Activated CD4-positive, alpha-beta T cell treated with anti-CD3 and anti-CD28 coated beads for 36 hours (primary cell): ENCODE measurements at regions not wholly inside any gene's neighbourhood (a gene's known extent, or its start where the extent isn't known, plus 50 kb on each side); places are given as distances from the start of the nearest gene placed in this dataset.
A peak's percentile ranks its signal among the peaks of the same experiment; 100 is the strongest.

ENCODE experiments used
- ATAC-seq: fragments of 200-7000 bp; cut with Tn5 transposase; one replicate; pipeline ENCODE4 v1.10.0; 2021; ENCODE audit warnings: mild to moderate bottlenecking, moderate library complexity
- CTCF ChIA-PET: fragments of 350-600 bp; sonication (Branson Sonifier 250); formaldehyde crosslinking; loops from one replicate; lab custom pipeline; 2021; ENCODE audit warnings: antibody characterized with exemption; lab: Charles Lee
- POLR2A ChIA-PET: fragments of 350-600 bp; sonication (Branson Sonifier 250); formaldehyde crosslinking; loops from one replicate; lab custom pipeline; 2021; ENCODE audit warnings: antibody characterized with exemption, inconsistent platforms; lab: Charles Lee
- DNase-seq: peaks from one replicate; pipeline ENCODE4 v3.0.0-alpha.2; 2020
- H3K27ac Mint-ChIP-seq: one replicate; pipeline ENCODE4 v1.8.0; 2021; ENCODE audit warnings: mixed read lengths
- H3K27me3 Mint-ChIP-seq: one replicate; pipeline ENCODE4 v1.8.0; 2021; ENCODE audit warnings: mixed read lengths
- H3K36me3 Mint-ChIP-seq: one replicate; pipeline ENCODE4 v1.8.0; 2021; ENCODE audit warnings: low read depth, mixed read lengths
- H3K4me1 Mint-ChIP-seq: one replicate; pipeline ENCODE4 v1.8.0; 2021; ENCODE audit warnings: mixed read lengths
- H3K4me3 Mint-ChIP-seq: one replicate; pipeline ENCODE4 v1.8.0; 2021; ENCODE audit warnings: mild to moderate bottlenecking, moderate library complexity, mixed read lengths
- H3K9me3 Mint-ChIP-seq: one replicate; pipeline ENCODE4 v1.8.0; 2021; ENCODE audit warnings: low read depth, mixed read lengths
- intact Hi-C, 2 experiments: fragments of 100-400 bp; cut with DNase I in 1 of 2; cut with micrococcal nuclease in 1 of 2; formaldehyde crosslinking; loops; one replicate each; pipeline versions ENCODE4 v1.14.2 to v1.15.1; 2022 to 2024; cut with DNase I, micrococcal nuclease

GRCh38 chr1:112267929-112268328 is 128.1 kb upstream of the CTTNBP2NL start:
- no peak for ATAC-seq
- H3K36me3 Mint-ChIP-seq, result no peaks in the 10 kb centered on the region
- H3K4me3 Mint-ChIP-seq, result no peak overlapping the region
- H3K27ac Mint-ChIP-seq, result no peak overlapping the region
- no peaks in the 10 kb centered on the region for H3K4me1 Mint-ChIP-seq
- H3K9me3 Mint-ChIP-seq, result no peaks in the 10 kb centered on the region
- H3K27me3 Mint-ChIP-seq, result peaks cover 11% of the 10 kb centered on the region
- ChIA-PET CTCF (no interaction called here), POLR2A (no interaction called here)
- intact Hi-C loops, result no loop called here
- no peak for DNase-seq

GRCh38 chr1:112268408-112268807 is 127.6 kb upstream of the CTTNBP2NL start:
- H3K27me3 Mint-ChIP-seq, result peaks cover 11% of the 10 kb centered on the region
- ATAC-seq (no peak), DNase-seq (no peak)
- H3K4me3 Mint-ChIP-seq, result no peak overlapping the region
- H3K36me3 Mint-ChIP-seq, result no peaks in the 10 kb centered on the region
- H3K9me3 Mint-ChIP-seq, result no peaks in the 10 kb centered on the region
- no peak overlapping the region for H3K27ac Mint-ChIP-seq
- POLR2A ChIA-PET, result no interaction called here
- CTCF ChIA-PET, result no interaction called here
- no peaks in the 10 kb centered on the region for H3K4me1 Mint-ChIP-seq
- intact Hi-C loops, result no loop called here

GRCh38 chr1:112271270-112271669 is 124.7 kb upstream of the CTTNBP2NL start:
- intact Hi-C loops, result no loop called here
- POLR2A ChIA-PET, result no interaction called here
- peaks cover 7% of the 10 kb centered on the region for H3K9me3 Mint-ChIP-seq
- H3K27me3 Mint-ChIP-seq, result peaks cover 18% of the 10 kb centered on the region
- ATAC-seq, result no peak
- CTCF ChIA-PET, result no interaction called here
- no peak overlapping the region for H3K4me3 Mint-ChIP-seq
- no peak overlapping the region for H3K27ac Mint-ChIP-seq
- no peaks in the 10 kb centered on the region for H3K4me1 Mint-ChIP-seq
- DNase-seq, result no peak
- no peaks in the 10 kb centered on the region for H3K36me3 Mint-ChIP-seq

- ATAC-seq (no peak), DNase-seq (no peak)
- intact Hi-C loops, result no loop called here
- H3K36me3 Mint-ChIP-seq, result no peaks in the 10 kb centered on the region
- CTCF ChIA-PET, result no interaction called here
- no peak overlapping the region for H3K4me3 Mint-ChIP-seq
- no peaks in the 10 kb centered on the region for H3K4me1 Mint-ChIP-seq
- H3K9me3 Mint-ChIP-seq, result peaks cover 7% of the 10 kb centered on the region
- POLR2A ChIA-PET, result no interaction called here
- no peak overlapping the region for H3K27ac Mint-ChIP-seq
- peaks cover 16% of the 10 kb centered on the region for H3K27me3 Mint-ChIP-seq
These were observed 123.8 kb upstream of the CTTNBP2NL start for GRCh38 chr1:112272101-112272772.

GRCh38 chr1:112284796-112285195 is 111.2 kb upstream of the CTTNBP2NL start:
- Mint-ChIP-seq H3K9me3 (no peaks in the 10 kb centered on the region), H3K27ac (no peak overlapping the region), H3K27me3 (peaks cover 32% of the 10 kb centered on the region), H3K36me3 (no peaks in the 10 kb centered on the region), H3K4me1 (no peaks in the 10 kb centered on the region), H3K4me3 (no peak overlapping the region)
- intact Hi-C loops, result no loop called here
- DNase-seq, result no peak
- no peak for ATAC-seq
- ChIA-PET CTCF (no interaction called here), POLR2A (no interaction called here)

GRCh38 chr1:112285316-112285715 is 110.7 kb upstream of the CTTNBP2NL start:
- H3K27ac Mint-ChIP-seq, result no peak overlapping the region
- no peak overlapping the region for H3K4me3 Mint-ChIP-seq
- no peak for ATAC-seq
- intact Hi-C loops, result no loop called here
- DNase-seq, result no peak
- H3K9me3 Mint-ChIP-seq, result no peaks in the 10 kb centered on the region
- peaks cover 32% of the 10 kb centered on the region for H3K27me3 Mint-ChIP-seq
- POLR2A ChIA-PET, result no interaction called here
- no peaks in the 10 kb centered on the region for H3K4me1 Mint-ChIP-seq
- H3K36me3 Mint-ChIP-seq, result no peaks in the 10 kb centered on the region
- CTCF ChIA-PET, result no interaction called here

GRCh38 chr1:112285746-112286145 is 110.3 kb upstream of the CTTNBP2NL start:
- Mint-ChIP-seq H3K4me3 (no peak overlapping the region), H3K27me3 (peaks cover 32% of the 10 kb centered on the region), H3K36me3 (no peaks in the 10 kb centered on the region), H3K27ac (no peak overlapping the region), H3K9me3 (no peaks in the 10 kb centered on the region), H3K4me1 (no peaks in the 10 kb centered on the region)
- CTCF ChIA-PET, result no interaction called here
- POLR2A ChIA-PET, result no interaction called here
- DNase-seq (no peak), ATAC-seq (no peak)
- intact Hi-C loops, result no loop called here

- ChIA-PET POLR2A (no interaction called here), CTCF (interaction anchor here (0.8 kb wide), 1 partner anchor 10 kb away, joined by 3 read pairs; no protein-coding TSS in a partner anchor)
- intact Hi-C loops, result no loop called here
- ATAC-seq (no peak), DNase-seq (peak; percentile 10)
- Mint-ChIP-seq H3K4me1 (no peaks in the 10 kb centered on the region), H3K4me3 (no peak overlapping the region), H3K9me3 (peaks cover 8% of the 10 kb centered on the region), H3K27me3 (peaks cover 10% of the 10 kb centered on the region), H3K36me3 (no peaks in the 10 kb centered on the region), H3K27ac (no peak overlapping the region)
These were observed 99.1 kb upstream of the CTTNBP2NL start for GRCh38 chr1:112296908-112297307.

- POLR2A ChIA-PET, result no interaction called here
- Mint-ChIP-seq H3K4me3 (no peak overlapping the region), H3K4me1 (no peaks in the 10 kb centered on the region), H3K27me3 (peaks cover 7% of the 10 kb centered on the region), H3K27ac (no peak overlapping the region), H3K9me3 (peaks cover 8% of the 10 kb centered on the region), H3K36me3 (no peaks in the 10 kb centered on the region)
- ATAC-seq (no peak), DNase-seq (no peak)
- CTCF ChIA-PET, result no interaction called here
- intact Hi-C loops, result no loop called here
These were observed 98.5 kb upstream of the CTTNBP2NL start for GRCh38 chr1:112297536-112297935.

- CTCF ChIA-PET, result interaction anchor here (0.7 to 1.2 kb wide), 4 partner anchors 38 to 370 kb away, joined by 3 to 6 read pairs (median 3); no protein-coding TSS in a partner anchor
- peaks cover 7% of the 10 kb centered on the region for H3K27me3 Mint-ChIP-seq
- ATAC-seq (no peak), DNase-seq (peak; percentile 56)
- intact Hi-C loops, result loop anchor here (2.0 kb wide), 1 partner anchor 70 kb away; no protein-coding TSS in a partner anchor
- H3K4me3 Mint-ChIP-seq, result no peak overlapping the region
- H3K27ac Mint-ChIP-seq, result no peak overlapping the region
- no peaks in the 10 kb centered on the region for H3K4me1 Mint-ChIP-seq
- peaks cover 8% of the 10 kb centered on the region for H3K9me3 Mint-ChIP-seq
- no peaks in the 10 kb centered on the region for H3K36me3 Mint-ChIP-seq
- POLR2A ChIA-PET, result no interaction called here
These were observed 97.5 kb upstream of the CTTNBP2NL start for GRCh38 chr1:112298558-112298957.

- H3K27ac Mint-ChIP-seq, result no peak overlapping the region
- H3K4me3 Mint-ChIP-seq, result no peak overlapping the region
- ATAC-seq (no peak), DNase-seq (no peak)
- H3K36me3 Mint-ChIP-seq, result no peaks in the 10 kb centered on the region
- intact Hi-C loops, result no loop called here
- ChIA-PET CTCF (interaction anchor here (1.7 kb wide), 1 partner anchor 33 kb away, joined by 4 read pairs; no protein-coding TSS in a partner anchor), POLR2A (no interaction called here)
- H3K27me3 Mint-ChIP-seq, result peaks cover 7% of the 10 kb centered on the region
- H3K4me1 Mint-ChIP-seq, result no peaks in the 10 kb centered on the region
- no peaks in the 10 kb centered on the region for H3K9me3 Mint-ChIP-seq
These were observed 91.9 kb upstream of the CTTNBP2NL start for GRCh38 chr1:112304126-112304525.

GRCh38 chr1:112304612-112305011 is 91.4 kb upstream of the CTTNBP2NL start:
- no peaks in the 10 kb centered on the region for H3K9me3 Mint-ChIP-seq
- intact Hi-C loops, result no loop called here
- no peak overlapping the region for H3K27ac Mint-ChIP-seq
- peaks cover 9% of the 10 kb centered on the region for H3K27me3 Mint-ChIP-seq
- H3K36me3 Mint-ChIP-seq, result no peaks in the 10 kb centered on the region
- no peaks in the 10 kb centered on the region for H3K4me1 Mint-ChIP-seq
- ChIA-PET CTCF (interaction anchor here (0.7 to 1.7 kb wide), 2 partner anchors 28 to 32 kb away, joined by 3 to 4 read pairs; no protein-coding TSS in a partner anchor), POLR2A (no interaction called here)
- DNase-seq (peak; percentile 6), ATAC-seq (peak; percentile 44)
- no peak overlapping the region for H3K4me3 Mint-ChIP-seq
